ENCODE measurements at regions not wholly inside any gene's neighbourhood (a gene's known extent, or its start where the extent isn't known, plus 50 kb on each side); places are given as distances from the start of the nearest gene placed in this dataset.
A peak's percentile ranks its signal among the peaks of the same experiment; 100 is the strongest.

GRCh38 chr10:28775773-28776172 is 98.5 kb downstream of the BAMBI start:
- Histone ChIP-seq H3K27ac (no peak overlapping the region), H3K36me3 (no peaks in the 10 kb centered on the region), H3K27me3 (peaks cover 0 to 56% (median 0%) of the 10 kb centered on the region in 11 experiments; a peak in 8 of 22 replicates), H3K9ac (no peak overlapping the region), H3K4me1 (peaks cover 0 to 15% (median 0%) of the 10 kb centered on the region in 10 experiments; a peak in 4 of 20 replicates), H3K4me3 (no peak overlapping the region), H4K20me1 (no peaks in the 10 kb centered on the region), H3K4me2 (no peak overlapping the region), H3K9me3 (replicated peaks in 1 of 11) (peaks cover 29 to 44% (median 38%) of the 10 kb centered on the region in 11 experiments)
- no peak for TF ChIP-seq Cebpa-rat (IDR thresholded peaks at IDR 0.05)

- H3K4me3 ChIP-seq = no peak overlapping the region
- H4K20me1 ChIP-seq = no peaks in the 10 kb centered on the region
- H3K9ac ChIP-seq = no peak overlapping the region
- H3K36me3 ChIP-seq = no peaks in the 10 kb centered on the region
- no peak for TF ChIP-seq Cebpa-rat (IDR thresholded peaks at IDR 0.05)
- H3K4me2 ChIP-seq = no peak overlapping the region
- peaks cover 22 to 37% (median 31%) of the 10 kb centered on the region in 11 experiments for H3K9me3 ChIP-seq (replicated peaks in 1 of 11)
- H3K4me1 ChIP-seq = peaks cover 0 to 15% (median 0%) of the 10 kb centered on the region in 10 experiments; a peak in 4 of 20 replicates
- no peak overlapping the region for H3K27ac ChIP-seq
- peaks cover 0 to 51% (median 0%) of the 10 kb centered on the region in 11 experiments; a peak in 7 of 22 replicates for H3K27me3 ChIP-seq
These were observed 99.2 kb downstream of the BAMBI start for GRCh38 chr10:28776519-28776918.

- Histone ChIP-seq H3K9ac (no peak overlapping the region), H3K9me3 (replicated peaks in 1 of 11) (peaks cover 17 to 31% (median 26%) of the 10 kb centered on the region in 11 experiments), H3K4me1 (peaks cover 0 to 12% (median 0%) of the 10 kb centered on the region in 10 experiments; a peak in 4 of 20 replicates), H3K36me3 (no peaks in the 10 kb centered on the region), H3K27ac (no peak overlapping the region), H3K4me3 (no peak overlapping the region), H3K27me3 (peaks cover 0 to 50% (median 0%) of the 10 kb centered on the region in 11 experiments; a peak in 7 of 22 replicates), H3K4me2 (no peak overlapping the region), H4K20me1 (no peaks in the 10 kb centered on the region)
- no peak for TF ChIP-seq Cebpa-rat (IDR thresholded peaks at IDR 0.05)
These were observed 100.6 kb downstream of the BAMBI start for GRCh38 chr10:28777911-28778310.

GRCh38 chr10:28778524-28778923 is 101.2 kb downstream of the BAMBI start:
- peaks cover 0 to 53% (median 0%) of the 10 kb centered on the region in 11 experiments; a peak in 7 of 22 replicates for H3K27me3 ChIP-seq
- TF ChIP-seq Cebpa-rat (IDR thresholded peaks at IDR 0.05) = no peak
- no peak overlapping the region for H3K27ac ChIP-seq

GRCh38 chr10:28781296-28781695 is 104.0 kb downstream of the BAMBI start:
- Histone ChIP-seq H3K4me1 (no peaks in the 10 kb centered on the region), H3K9ac (no peak overlapping the region), H3K4me3 (no peak overlapping the region), H3K9me3 (replicated peaks in 1 of 11) (peaks cover 0 to 3% (median 0%) of the 10 kb centered on the region in 11 experiments; a peak in 1 of 22 replicates), H4K20me1 (no peaks in the 10 kb centered on the region), H3K36me3 (no peaks in the 10 kb centered on the region), H3K4me2 (no peak overlapping the region), H3K27ac (no peak overlapping the region), H3K27me3 (peaks cover 0 to 41% (median 0%) of the 10 kb centered on the region in 11 experiments; a peak in 4 of 22 replicates)
- no peak for TF ChIP-seq Cebpa-rat (IDR thresholded peaks at IDR 0.05)

More at GRCh38 chr10:28778524-28778923, 101.2 kb downstream of the BAMBI start:
- no peak overlapping the region for H3K9ac ChIP-seq
- H3K36me3 ChIP-seq = no peaks in the 10 kb centered on the region
- no peak overlapping the region for H3K4me2 ChIP-seq
- H4K20me1 ChIP-seq = no peaks in the 10 kb centered on the region
- H3K4me3 ChIP-seq = no peak overlapping the region
- peaks cover 17 to 28% (median 21%) of the 10 kb centered on the region in 11 experiments for H3K9me3 ChIP-seq (replicated peaks in 1 of 11)
- H3K4me1 ChIP-seq = peaks cover 0 to 6% (median 0%) of the 10 kb centered on the region in 10 experiments; a peak in 3 of 20 replicates

GRCh38 chr10:28783087-28783486 is 105.8 kb downstream of the BAMBI start:
- Histone ChIP-seq H3K4me2 (no peak overlapping the region), H3K27ac (no peak overlapping the region), H3K27me3 (peaks cover 0 to 48% (median 0%) of the 10 kb centered on the region in 11 experiments; a peak in 4 of 22 replicates), H3K4me3 (no peak overlapping the region), H3K9ac (no peak overlapping the region), H3K9me3 (replicated peaks in 1 of 11) (no peaks in the 10 kb centered on the region; a peak in 1 of 22 replicates), H3K36me3 (no peaks in the 10 kb centered on the region), H4K20me1 (no peaks in the 10 kb centered on the region), H3K4me1 (peaks cover 0 to 8% (median 2%) of the 10 kb centered on the region in 10 experiments; a peak in 14 of 20 replicates)
- no peak for TF ChIP-seq Cebpa-rat (IDR thresholded peaks at IDR 0.05)

GRCh38 chr10:28785018-28785417 is 107.7 kb downstream of the BAMBI start:
- Histone ChIP-seq H3K4me2 (no peak overlapping the region), H3K27ac (no peak overlapping the region), H3K4me3 (no peak overlapping the region), H4K20me1 (no peaks in the 10 kb centered on the region), H3K36me3 (no peaks in the 10 kb centered on the region), H3K9me3 (replicated peaks in 1 of 11) (no peaks in the 10 kb centered on the region; a peak in 1 of 22 replicates), H3K9ac (no peak overlapping the region), H3K4me1 (peaks cover 10 to 26% (median 14%) of the 10 kb centered on the region in 10 experiments), H3K27me3 (peaks cover 0 to 55% (median 0%) of the 10 kb centered on the region in 11 experiments; a peak in 5 of 22 replicates)
- no peak for TF ChIP-seq Cebpa-rat (IDR thresholded peaks at IDR 0.05)

GRCh38 chr10:28788252-28788651 is 110.9 kb downstream of the BAMBI start:
- Histone ChIP-seq H3K4me1 (peaks cover 23 to 54% (median 39%) of the 10 kb centered on the region in 10 experiments), H3K27me3 (peaks cover 0 to 74% (median 0%) of the 10 kb centered on the region in 11 experiments; a peak in 8 of 22 replicates), H3K27ac (no peak overlapping the region), H3K9ac (no peak overlapping the region), H3K9me3 (replicated peaks in 1 of 11) (no peaks in the 10 kb centered on the region), H4K20me1 (peaks cover 0 to 7% (median 0%) of the 10 kb centered on the region in 11 experiments; a peak in 1 of 22 replicates), H3K4me3 (no peak overlapping the region), H3K4me2 (peak overlapping the region; percentile 27 to 72 (median 45); a peak in 19 of 22 replicates), H3K36me3 (no peaks in the 10 kb centered on the region)
- no peak for TF ChIP-seq Cebpa-rat (IDR thresholded peaks at IDR 0.05)

GRCh38 chr10:28788762-28789161 is 111.4 kb downstream of the BAMBI start:
- no peak overlapping the region for H3K27ac ChIP-seq
- no peak for TF ChIP-seq Cebpa-rat (IDR thresholded peaks at IDR 0.05)
- H3K4me3 ChIP-seq = no peak overlapping the region
- no peaks in the 10 kb centered on the region for H3K9me3 ChIP-seq (replicated peaks in 1 of 11)
- peaks cover 0 to 72% (median 0%) of the 10 kb centered on the region in 11 experiments; a peak in 8 of 22 replicates for H3K27me3 ChIP-seq
- peaks cover 23 to 54% (median 39%) of the 10 kb centered on the region in 10 experiments for H3K4me1 ChIP-seq
- no peak overlapping the region for H3K9ac ChIP-seq
- peak overlapping the region; percentile 27 to 72 (median 45); a peak in 21 of 22 replicates for H3K4me2 ChIP-seq
- no peaks in the 10 kb centered on the region for H3K36me3 ChIP-seq
- peaks cover 0 to 7% (median 0%) of the 10 kb centered on the region in 11 experiments; a peak in 1 of 22 replicates for H4K20me1 ChIP-seq
